NCI-H226 (cell line): ENCODE measurements at regions not wholly inside any gene's neighbourhood (a gene's known extent, or its start where the extent isn't known, plus 50 kb on each side); places are given as distances from the start of the nearest gene placed in this dataset.
A peak's percentile ranks its signal among the peaks of the same experiment; 100 is the strongest.
"Not testable (repeated sequence)": the region's sequence is repeated elsewhere in the genome, so short reads cannot be mapped to it uniquely, and the experiment has no call there.

Experiments
- DNase-seq: peaks from one replicate; pipeline ENCODE4 v3.0.0-alpha.2; 2015

DNA sequence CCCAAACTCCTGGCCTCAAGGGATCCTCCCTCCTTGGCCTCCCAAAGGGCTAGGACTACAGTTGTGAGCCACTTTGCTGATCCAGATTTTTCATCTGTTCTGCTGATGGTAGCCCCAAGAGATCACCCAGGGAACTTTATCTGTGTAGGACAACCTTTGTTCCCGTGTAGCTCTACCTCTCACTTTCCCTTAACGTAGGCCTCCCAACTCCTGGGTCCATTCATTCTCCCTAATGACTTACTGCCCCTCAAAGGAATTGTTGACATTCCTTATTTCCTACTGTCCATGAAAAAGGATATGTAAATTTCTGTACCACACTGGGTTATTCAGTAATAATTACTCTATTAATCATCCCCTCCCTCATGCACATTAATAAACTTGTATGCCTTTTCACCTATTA is 51.0 kb upstream of the PHF24 start:
- no peak for DNase-seq

DNA sequence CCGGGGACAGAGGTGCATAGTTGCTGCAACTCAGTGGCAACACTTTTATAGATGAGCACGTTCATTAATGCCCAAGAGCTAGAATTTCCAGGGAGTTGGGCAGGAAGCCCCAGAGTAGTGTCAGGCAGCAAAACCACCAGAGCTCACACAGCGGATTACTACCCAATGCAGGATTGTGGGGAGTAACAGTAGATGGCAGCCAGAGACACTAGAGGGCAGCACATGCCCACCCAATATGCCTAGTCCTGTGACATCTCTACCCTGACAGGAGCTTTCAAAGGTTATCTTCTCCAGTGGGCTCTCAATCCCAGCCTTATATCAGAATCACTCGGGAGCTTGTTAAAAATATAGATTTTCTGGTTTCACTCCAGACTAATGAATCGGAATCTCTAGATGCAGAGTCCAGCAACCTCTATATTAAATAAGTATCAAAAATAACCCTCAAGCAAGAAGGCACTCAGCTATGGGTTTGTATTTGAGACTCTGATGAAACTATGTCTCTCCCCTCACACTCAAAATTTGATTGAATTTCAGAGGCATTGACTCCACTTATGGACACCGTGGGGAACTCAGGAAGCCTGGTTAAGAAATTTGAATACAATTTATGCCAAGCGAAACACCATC is 58.4 kb upstream of the PHF24 start:
- DNase-seq, result peak; percentile 2

DNA sequence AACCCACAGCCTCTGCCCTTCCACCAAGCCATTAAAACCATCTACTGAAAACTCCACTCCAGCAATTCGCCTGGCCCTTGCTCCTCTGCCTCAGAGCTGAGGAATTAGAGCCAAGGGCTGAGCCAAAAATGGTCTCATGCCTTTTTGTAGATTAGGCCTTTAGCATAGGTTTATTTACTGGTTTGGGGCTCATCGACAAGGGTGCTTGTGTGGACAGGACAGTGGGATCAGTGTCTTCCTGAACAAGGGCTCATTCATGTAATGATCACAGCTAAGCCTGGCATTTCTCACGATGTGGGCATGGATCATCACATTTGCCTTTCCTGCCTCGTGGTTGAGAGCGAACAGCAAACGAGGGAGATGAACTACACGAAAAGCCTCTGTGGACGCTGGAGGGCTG is 59.2 kb upstream of the PHF24 start:
- DNase-seq, result no peak

DNA sequence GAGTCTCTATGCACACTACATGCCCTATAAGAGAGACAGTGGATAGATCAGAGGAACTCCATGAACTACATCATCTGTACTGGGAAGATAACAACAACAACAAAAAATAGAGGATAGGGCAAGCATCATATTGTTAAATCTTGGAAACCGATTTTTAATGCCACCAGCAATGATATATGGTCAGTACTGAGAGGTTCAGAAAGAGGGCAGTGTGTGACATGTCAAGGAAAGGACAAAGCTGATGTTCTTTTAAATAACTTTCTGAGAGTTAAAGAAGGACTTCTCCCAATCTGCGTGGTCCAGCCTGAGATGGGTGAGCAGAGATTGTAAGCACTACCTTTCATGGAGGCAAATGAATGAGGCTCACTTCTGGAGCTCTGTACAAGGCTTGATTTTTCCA is 62.0 kb upstream of the PHF24 start:
- DNase-seq, result no peak

DNA sequence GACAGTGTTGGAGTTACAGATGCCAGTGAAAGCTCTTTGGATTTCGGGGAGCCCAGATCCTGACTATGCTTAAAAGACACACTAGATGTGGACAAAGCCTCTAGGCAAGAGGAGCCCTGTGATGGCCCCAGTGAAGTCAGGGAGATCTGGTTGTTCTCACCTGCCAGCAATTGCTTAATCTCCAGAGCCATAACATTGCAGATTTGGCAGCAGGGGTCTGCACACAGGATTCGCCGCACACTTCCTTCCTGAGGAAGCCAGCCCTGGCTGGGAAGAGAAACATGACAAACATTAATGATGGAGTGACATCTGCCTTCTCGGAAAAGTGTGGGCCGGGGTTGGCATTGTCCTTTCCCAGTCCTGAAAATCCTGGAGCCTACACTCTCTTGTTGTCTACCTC is 65.2 kb upstream of the PHF24 start:
- no peak for DNase-seq

DNA sequence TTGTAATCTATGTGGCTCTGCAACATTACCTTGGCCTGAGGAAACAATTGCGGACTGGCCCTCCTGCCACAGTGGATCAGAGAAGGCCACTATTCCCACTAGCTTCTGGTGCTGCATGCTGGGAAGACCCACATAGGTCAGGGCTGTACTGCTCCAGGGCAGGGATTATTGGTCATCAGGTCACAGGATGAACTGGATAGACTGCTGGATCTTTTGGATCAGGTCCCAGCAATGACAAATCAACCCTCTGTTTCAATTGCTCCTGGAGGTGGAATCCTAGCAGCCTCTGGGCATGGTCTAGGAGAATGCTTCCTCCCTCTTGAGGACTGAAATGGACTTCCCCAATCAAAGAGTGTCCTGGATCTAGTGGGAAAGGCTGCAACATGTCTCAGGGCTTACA is 66.7 kb upstream of the PHF24 start:
- no peak for DNase-seq

DNA sequence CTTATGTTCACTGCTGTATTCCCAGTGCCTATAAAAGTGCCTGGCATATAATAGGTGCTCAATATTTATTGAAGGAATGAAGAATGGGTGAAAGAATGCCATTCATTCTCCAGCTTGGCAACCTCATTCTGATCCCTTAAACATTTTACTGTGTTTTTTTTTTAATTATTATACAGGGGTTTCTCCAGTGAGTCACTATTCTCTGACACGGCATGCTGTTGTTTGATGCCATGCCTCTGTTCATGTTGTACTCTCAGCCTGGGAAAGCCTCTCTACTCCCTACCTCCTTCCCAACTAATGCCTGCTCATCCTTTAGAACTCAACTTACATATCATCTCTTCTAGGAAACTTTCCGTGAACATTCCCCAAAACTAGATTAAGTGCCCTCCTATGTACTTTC is 70.2 kb upstream of the PHF24 start:
- DNase-seq, result no peak

DNA sequence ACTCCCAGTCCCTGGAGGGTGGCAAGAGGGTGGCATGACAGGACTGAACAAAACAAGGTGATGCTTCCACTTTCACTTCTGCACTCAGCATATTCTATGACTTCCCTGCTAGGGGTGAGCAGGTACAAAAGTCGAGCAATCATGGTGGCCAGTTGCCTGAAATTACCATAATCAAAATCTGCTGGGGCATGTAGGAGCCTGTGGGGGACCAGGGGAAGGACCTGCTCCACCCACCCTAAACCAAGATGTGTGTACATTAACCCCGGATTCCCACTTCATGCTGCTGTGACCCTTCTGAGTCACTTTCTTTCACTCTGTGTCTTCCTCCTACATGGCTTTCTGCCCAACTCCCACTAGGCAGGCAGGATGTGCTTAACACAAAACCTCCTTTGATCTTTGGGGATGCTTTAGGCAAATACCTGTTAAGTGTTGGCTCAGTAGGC is 73.3 kb upstream of the PHF24 start:
- DNase-seq, result no peak

DNA sequence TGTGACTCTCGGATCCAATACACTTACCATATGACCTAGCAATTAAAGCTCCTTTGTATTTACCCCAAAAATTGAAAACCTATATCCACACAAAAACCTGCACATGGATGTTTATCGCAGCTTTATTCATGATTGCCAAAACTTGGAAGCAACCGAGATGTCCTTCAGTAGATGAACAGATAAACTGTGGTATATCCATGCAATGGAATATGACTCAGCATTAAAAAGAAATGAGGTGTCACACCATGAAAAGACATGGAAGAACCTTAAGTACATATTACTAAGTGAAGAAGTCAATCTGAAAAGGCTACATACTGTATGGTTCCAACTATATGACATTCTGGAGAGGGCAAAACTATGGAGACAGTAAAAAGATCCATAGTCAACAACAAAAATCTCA is 82.0 kb upstream of the PHF24 start:
- DNase-seq, result no peak

DNA sequence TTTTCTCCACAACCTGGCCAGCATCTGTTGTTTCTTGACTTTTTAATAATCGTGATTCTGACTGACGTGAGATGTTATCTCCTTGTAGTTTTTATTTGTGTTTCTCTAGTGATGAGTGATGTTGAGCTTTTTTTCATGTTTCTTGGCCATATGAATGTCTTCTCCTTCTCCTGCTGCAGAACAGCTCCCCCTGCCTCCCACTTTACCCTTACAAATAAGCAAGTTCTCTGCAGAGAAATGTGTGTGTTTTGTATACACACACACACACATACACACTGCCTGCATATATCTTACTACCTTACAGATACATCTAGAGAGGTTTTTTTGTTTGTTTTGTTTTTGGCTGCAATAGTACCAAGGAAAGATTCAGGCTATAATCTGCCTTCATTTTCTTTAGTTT is 88.7 kb upstream of the PHF24 start:
- DNase-seq, result no peak

DNA sequence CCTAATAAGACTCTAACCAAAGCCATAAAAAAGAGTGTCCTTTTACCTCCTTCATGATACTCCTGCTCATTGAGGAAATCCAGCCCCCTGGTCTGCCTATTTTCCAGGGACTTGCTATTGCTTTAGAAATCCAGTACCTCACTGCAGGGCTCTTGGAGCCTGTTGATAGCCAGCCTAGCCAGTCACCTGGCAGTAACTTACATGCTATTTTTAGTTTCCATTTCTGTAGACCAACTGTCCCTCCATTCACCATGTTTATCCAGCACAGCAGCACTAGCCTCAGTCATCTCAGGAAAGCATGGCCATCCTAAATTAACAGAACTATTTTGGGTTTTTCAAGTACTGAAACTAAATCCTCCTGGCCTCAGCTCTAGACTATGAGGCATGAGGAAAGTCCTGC is 91.5 kb upstream of the PHF24 start:
- DNase-seq, result no peak

DNA sequence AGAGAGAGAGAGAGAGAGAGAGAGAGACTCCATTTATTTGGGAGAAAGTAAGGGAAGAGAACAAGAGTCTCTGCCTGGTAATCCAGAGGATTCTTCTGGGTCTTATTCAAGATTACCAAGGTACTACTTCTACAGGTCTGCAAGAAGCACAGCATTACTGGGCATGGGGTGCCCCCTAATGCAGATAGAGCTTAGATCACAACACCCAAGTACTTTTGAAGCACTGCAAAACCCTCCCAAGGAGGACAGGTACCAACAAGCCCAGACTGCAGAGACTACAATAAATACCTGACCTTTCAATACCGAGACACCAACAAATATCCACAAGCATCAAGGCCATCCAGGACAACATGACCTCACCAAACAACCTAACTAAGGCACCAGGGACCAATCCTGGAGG is 94.7 kb upstream of the PHF24 start:
- no peak for DNase-seq

DNA sequence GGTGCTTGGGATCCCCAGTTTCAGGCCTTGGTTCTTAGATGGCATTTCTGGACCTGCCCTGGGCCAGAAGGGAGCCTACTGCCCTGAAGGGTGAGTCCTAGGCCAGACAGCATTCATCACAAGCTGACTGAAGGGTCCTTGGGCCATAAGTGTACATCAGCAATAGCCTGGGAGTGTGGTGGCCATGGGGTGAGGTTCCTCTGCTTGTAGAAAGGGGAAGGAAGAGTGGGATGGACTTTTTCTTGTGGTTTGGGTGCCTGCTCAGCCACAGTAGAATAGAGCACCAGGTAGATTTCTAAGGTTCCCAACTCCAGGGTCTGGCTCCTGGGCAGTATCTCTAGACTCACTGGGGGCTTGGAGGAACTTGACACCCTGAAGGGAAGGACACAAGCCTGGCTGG is 95.2 kb upstream of the PHF24 start:
- DNase-seq, result no peak

DNA sequence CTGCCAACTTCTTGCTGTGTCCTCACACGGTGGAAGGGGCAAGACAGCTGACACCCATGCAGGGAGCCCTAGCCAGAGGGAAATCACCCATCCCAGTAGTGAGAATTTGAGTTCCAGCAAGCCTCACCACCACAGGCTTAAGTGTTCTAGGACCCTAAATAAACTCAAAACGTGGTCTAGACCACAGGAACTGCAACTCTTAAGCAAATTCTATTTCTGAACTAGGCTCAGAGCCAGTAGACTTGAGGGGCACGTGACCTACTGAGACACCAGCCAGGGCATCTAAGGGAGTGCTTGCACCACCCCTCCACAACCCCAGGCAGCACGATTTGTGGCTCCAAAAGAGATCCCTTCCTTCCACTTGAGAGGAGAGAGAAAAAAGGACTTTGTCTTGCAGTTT is 96.0 kb upstream of the PHF24 start:
- no peak for DNase-seq

DNA sequence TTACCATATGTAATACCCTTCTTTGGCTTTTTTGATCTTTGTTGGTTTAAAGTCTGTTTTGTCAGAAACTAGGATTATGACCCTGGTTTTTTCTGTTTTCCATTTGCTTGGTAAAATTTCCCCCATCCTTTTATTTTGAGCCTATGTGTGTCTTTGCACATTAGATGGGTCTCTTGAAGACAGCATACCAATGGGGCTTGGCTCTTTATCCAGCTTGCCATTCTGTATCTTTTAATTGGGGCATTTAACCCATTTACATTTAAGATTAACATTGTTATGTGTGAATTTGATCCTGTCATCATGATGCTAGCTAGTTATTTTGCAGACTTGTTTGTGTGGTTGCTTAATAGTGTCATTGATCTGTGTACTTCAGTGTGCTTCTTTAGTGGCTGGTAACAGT is 103.1 kb upstream of the PHF24 start:
- not testable (repeated sequence) for DNase-seq

DNA sequence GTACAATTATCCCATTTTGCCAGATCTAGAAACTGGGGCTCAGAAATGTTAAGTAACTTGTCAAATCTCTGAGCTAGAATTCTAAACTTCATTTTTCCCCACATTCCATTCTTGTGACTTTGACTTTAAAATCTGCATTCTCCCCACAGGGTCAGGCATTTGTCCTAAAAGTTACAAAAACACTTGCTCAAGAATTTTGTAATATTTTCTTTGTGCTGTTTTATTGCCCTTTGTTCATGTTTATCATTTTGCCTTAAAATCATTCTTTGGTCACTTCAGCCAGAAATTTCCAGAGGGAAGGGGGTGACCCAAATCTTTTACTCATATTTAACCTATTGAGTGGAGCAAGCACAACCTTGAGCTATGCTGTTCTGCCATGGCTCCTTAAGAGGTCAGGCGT is 120.1 kb upstream of the CCL21 start:
- no peak for DNase-seq

DNA sequence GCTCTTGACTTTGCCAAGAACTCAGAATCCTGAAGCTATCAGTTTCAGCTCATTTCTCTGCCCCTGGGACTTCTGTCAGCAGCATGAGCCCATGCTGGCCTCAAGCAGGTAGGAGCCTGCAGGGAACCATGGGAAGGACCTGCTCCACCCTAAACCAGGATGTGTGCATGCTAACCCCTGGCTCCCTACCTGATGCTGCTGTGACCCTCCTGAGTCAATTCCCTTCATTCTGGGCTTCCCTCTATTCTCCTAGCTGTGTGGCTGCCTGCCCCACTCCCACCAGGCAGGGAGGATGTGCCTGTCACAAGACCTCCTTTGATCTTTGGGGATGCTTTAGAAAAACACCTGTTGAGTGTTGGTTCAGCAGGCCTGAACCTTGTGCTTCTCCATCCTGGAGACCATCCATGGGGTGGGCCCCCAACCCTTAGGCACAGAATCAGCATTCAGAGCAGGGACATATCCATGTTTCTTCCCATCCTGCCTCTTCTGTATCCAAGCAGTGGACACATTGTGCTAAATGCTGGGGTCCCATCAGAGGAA is 117.1 kb upstream of the CCL21 start:
- no peak for DNase-seq

DNA sequence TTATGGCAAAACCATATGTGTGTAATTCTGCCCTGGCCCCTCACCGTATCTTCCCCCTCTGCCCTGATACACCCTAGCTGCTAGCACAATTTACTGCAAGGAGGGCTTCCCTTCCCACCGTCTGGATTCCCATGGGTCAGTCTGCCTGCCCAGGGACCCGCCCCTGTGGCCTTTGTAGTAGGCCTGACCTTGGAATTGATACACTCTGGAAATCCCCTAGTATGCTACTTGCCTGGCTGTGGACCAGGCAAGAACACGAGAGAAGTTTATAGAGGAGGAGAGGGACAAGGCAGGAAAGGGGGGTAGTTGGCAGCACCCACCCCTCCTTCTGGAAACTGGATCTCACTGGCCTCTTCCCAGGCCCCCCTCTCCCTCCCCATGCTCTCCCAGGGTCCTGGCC is 115.8 kb upstream of the CCL21 start:
- DNase-seq, result no peak

DNA sequence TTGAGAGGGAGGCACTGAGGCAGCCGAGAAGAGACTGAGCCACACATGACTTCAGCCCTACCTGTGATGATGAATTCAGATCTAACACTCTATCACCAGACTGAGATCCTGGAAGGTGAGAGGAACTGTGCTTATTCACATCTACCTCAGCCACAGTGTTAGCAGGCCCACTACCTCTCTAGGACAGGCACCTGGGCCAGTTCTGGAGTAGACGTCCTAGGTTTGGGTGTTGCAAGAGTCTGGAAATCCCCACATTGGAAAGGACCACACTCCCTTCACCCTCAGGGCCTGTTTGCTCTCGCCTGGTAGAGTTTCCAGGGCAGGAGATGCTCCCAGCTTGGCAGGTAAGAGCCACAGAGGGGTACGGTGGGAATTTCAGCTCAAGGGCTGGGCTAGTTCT is 113.8 kb upstream of the CCL21 start:
- no peak for DNase-seq

DNA sequence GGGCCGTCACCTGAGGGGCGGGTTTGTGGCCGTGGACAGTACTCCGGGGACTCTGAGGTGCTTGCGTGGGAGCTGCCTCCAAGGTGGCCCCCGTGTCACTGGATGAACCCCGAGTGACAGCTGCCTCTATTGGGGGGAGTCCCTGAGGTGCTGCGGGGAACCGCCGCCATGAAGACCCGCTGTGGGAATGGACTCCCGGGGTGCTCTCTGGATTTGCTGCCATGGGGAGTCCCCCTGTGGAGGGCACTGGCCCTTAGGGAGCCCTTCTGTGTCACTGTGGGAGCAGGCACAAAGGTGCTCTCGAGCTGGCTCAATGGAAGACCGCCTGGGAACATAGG is 100.2 kb upstream of the CCL21 start:
- no peak for DNase-seq

DNA sequence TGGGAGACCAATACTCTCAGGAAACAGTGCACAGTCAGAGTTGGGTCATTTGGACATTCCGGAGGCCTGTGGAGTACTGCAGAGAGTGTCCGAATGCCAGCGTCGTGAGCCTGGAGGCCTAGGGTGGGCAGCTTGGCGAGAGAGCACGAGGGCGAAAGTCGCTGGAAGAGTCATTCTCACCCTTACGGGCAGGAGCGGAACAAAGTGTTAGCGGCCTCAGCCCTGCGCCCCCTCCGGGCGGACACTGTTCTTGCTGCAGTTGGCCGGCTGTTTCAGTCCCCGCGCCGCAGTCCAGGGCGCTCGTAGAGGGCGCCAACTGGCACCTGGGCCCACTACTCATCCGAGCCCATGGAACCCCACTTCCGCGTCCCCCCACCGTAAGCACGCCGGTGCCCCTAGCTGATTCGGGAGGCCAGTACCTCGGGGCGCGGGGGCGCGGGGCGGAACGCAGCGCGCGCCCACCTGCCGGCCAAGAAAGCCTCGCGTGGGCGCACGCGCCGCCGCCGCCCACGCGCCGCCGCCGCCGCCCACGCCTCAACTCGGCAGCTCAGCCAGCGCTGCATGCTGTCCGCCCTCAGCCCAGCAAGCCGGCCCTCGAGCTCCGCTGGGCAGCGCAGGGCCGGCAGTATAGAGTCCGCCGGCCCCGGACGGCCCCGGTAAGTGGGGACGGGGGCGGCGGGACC is 99.7 kb upstream of the CCL21 start:
- DNase-seq, result no peak

DNA sequence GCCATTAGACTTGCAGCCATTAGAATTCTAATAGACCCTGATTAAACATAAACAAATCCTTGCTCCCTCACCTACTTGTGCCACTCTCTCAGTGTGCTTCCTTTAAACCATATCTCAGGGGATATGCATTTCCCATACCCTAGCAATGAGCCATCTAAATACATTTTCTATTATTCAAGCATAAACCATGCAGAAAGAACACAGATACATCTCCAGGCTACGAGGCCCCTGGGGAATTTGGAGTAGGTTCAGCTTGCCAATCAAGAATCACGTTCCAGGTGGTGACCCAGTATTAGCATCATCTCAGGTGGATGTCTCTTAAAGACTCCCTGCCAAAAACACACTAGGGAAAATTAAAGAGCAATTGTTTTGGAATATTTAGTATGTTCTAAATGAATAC is 93.0 kb upstream of the CCL21 start:
- DNase-seq, result no peak

DNA sequence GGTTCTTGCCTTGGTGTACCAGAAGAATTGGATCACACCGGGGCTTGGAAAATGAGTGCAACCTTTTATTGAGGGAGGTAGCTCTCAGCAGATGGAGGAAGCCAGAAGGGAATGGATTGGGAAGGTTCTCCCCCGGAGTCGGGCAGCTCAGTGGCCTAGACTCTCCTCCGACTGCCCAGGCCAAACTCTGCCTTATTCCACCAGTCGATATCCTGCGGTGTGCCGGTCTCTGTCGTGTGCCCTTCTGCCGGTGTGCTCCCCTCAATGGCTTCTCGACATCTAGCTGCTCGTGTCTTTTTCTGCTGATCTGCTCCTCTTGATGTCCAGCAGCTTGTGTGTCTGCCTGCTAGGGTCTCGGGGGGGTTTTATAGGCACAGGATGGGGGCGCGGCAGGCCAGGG is 87.4 kb upstream of the CCL21 start:
- no peak for DNase-seq

DNA sequence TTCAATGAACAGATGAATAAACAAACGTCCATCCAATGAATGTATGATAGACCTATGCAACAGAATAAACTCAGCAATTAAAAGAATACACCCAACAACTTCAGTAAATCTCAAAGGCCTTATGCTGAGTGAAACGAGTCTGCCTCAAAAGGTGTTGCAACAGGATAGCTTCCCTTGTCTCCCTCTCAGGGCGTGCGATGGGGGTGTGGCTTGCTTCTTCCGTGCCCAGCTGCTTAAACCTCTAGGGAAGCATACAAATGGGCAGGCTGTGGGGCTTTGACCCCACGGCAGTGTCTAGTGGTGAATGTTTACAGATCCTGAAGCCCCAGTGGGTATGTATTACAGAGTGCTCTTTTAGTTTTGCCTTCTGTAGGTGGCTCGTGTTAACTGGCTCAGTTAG is 87.0 kb upstream of the CCL21 start:
- DNase-seq, result no peak

DNA sequence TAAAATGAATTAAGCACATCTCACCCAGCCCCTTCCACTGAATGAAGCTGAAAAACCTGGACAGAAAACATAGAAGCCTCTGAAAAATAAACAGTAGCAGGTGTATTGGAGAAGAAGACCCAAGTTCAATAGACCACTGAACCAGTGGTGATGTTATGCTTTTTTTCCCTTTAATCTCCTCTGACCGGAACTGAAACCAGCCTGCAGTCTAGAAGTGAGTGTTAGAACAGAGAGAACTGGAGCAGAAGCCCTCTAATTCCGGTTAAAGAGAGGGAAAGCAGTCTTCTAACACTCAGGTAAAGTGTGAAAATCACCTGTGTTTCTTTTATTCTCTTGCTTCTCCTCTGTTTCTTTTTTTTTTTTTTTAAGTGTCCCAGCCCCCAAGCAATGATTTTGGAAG is 83.5 kb upstream of the CCL21 start:
- no peak for DNase-seq
